ENCODE measurements at regions not wholly inside any gene's neighbourhood (a gene's known extent, or its start where the extent isn't known, plus 50 kb on each side); places are given as distances from the start of the nearest gene placed in this dataset.

DNA sequence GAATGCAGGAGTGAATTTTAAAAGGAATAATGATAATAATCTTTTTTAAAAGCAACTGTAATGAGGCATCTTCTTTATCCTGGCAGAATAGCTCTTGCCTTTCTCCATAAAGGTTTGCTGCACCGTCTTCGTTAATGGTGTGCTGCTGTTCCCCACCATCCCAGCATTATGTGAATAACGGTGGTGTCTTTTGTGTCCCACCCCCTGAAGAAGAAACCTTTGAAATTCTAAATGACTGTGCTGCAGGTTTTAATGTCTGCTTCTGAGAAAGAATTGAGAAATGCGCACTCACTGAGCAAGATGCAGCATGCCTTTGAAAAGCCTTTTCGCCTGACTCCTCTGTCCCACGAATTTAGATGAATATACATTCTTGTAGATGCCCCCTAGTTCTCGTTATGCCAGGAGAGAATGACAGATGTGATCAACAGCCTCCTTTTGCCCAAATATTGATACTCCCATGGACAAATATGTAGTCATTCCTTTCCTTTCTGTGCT lies 246.1 kb upstream of the ZNF462 start:
- TF ChIP-seq CTCF (IDR thresholded peaks at IDR 0.05), result no peak
- no peak for TF ChIP-seq POLR2A (IDR thresholded peaks at IDR 0.05)

Data from Peyer's patch (tissue), 4 donors.